ENCODE measurements at regions not wholly inside any gene's neighbourhood (a gene's known extent, or its start where the extent isn't known, plus 50 kb on each side); places are given as distances from the start of the nearest gene placed in this dataset.

GRCh38 chr13:30151388-30151787 is 156.0 kb downstream of the KATNAL1 start:
- DNase-seq, result no peak

DNA sequence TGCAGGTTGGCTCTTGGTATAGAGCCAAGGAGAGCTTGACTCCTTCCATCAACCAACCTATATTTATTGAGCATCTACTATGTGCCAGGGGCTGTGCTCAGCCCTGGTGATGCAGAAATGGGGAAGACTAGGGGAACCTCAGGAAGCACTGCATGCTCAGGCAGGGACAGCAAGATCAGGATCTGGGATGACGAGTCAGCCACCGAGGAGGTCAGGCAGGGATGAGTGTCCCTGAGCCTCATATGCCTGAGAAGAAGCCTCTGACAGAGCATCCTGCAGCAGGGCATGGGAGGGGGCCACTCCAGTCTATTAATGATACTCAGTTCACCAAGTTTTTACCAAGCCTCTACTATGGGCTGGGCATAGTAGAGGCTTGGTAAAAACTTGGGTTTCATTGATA is 158.1 kb downstream of the KATNAL1 start:
- DNase-seq, result no peak

DNA sequence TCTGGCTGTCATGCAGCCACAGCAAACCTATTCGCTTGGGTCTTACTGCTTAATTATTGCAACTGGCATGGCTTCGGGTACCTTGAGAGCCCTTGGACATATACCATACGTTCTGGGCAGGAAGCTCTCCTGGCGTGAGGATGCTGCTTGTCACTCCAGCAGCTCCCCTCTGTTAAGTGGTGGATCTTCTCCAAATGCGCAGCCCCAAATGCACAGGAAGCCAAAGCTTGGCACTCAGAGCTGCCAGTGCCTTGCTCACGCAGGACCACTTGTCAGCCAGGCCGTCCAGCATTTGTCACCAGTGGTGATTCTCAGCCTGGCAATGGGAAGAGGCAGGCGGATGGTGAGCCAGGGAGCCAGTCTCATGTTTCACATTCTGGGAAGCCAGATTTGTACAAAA is 158.6 kb downstream of the KATNAL1 start:
- no peak for DNase-seq

GRCh38 chr13:30148171-30148754 is 159.1 kb downstream of the KATNAL1 start:
- no peak for DNase-seq

GRCh38 chr13:30147421-30147820 is 159.9 kb downstream of the KATNAL1 start:
- DNase-seq, result no peak

GRCh38 chr13:30147015-30147414 is 160.3 kb downstream of the KATNAL1 start:
- no peak for DNase-seq

- DNase-seq, result no peak
These were observed 161.5 kb downstream of the KATNAL1 start for GRCh38 chr13:30145709-30146367.

DNA sequence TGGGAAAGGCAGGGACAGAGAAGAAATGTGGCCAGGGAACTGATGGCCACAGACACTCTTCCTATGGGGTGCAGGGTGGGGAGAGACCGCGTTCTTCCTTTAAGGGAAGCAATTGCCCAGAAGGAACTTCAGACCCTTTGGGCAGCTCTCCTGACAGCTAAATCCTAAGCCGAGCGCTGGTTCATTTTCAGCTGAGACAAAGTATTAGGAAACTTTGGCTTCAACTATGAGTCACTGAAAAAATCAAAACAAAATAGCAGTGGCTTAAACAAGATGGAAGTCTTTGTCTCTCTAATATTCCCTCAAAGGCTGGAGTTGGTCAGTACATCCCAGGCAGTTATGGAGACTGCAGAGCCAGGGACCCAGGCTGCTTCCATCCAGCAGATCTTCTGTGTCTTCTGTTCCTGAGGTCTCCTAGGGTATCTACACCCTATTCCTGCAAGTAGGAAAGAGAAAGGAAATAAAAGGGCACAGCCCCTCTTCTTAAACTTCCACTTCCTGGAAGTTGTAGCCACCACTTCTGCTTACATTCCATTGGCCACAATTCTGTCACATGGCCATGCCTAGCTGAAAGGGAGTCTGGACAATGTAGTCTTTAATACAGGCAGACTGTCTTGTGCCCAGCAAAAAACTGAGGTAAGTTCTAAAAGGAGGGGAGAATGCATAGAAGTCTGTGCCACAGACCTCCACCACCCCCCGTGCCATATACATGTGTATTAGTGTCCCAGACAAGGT is 163.5 kb downstream of the KATNAL1 start:
- no peak for DNase-seq

DNA sequence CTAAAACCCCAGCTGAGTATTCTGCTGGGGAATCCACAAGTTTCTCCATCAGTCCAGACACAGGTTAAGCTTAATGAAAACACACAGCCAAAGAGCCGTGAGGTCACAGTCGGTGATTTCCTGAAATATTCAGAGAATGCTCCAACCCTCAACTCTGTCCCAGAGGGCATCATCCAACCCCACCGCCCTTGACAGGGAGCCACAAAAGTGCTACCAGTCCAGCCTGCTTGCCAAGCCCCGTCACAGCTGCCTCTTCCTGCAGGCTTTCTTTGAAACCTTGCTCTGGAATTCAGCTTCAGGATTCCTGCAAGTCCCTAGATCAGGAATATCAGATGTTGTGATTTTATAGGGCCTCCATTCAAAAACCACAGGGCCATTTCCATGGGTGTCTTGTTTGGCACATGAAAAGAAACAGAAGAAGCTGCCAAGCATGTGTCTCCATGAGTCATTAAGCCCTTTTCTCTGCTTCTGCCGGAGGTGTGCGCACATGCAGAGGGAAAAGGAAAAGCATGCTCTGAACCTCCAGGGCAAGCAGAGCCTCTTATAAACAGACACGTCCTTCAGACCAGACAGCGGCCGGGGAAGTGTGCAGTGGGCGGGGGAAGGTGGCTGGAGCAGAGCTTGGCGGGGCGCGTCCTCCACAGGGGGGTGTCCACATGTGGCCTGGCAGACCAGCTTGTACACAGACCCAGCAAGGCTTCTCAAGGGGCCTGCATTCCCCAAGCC is 164.7 kb downstream of the KATNAL1 start:
- DNase-seq, result no peak

- DNase-seq, result no peak
These were observed 165.4 kb downstream of the KATNAL1 start for GRCh38 chr13:30141775-30142485.

GRCh38 chr13:30140973-30141372 is 166.4 kb downstream of the KATNAL1 start:
- no peak for DNase-seq

DNA sequence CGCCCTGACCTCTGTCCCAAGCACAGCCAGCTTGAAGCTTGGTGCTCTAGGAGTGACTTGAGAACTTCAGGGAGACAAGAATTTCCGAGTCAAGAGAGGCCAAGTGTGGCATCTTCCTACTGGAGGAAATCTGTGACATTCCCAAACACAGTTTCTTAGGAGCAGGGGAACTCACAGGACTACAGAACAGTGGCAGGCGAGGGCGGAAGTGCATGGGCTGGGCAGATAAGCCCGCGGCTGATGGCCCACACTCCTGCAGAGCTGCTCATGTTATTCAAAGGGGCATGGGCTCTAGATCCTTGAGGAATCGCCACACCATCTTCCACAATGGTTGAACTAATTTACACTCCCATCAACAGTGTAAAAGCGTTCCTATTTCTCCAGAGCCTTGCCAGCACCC is 168.8 kb downstream of the KATNAL1 start:
- no peak for DNase-seq

DNA sequence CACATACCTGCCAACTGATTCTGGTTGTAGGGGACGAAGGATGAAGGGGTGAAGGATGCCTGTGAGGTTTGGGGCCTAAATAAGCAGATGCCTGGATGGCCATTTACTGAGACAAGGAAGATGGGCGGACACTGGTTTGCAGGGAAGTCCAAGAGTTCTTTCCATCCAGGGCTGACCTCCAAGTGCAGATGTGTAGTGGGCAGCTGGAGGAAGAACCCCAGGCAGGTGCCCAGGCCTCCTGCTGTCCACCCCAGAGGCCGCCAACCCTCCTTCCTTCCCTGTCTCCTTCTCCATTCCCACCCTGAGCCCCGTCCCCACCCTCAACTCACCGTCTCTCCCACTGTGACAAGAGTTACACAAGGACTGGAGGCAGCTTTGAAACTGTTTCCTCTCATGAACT is 171.5 kb downstream of the KATNAL1 start:
- no peak for DNase-seq

- no peak for DNase-seq
These were observed 172.0 kb downstream of the KATNAL1 start for GRCh38 chr13:30135351-30135750.

DNA sequence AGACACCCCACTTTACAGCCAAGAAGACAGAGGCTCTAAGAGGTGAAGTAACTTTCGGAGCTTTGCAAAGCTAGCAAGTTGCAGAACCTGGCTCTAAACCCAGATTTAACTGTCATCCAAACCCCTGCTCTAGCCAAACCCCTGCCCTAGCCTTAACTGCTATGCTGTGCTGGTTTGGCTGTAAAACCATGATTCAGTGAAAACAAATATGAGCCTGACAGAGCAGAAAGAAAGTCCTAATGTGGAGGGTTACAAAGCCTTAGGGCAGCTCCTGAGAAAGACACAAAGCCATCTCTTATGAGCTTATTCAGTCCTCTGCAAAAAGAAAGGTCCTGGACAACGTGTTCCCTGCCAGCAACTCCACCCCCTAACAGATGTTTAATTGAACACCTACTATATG is 172.8 kb downstream of the KATNAL1 start:
- DNase-seq, result no peak

GRCh38 chr13:30133996-30134395 is 173.4 kb downstream of the KATNAL1 start:
- no peak for DNase-seq

- no peak for DNase-seq
These were observed 173.8 kb downstream of the KATNAL1 start for GRCh38 chr13:30133554-30133912.

DNA sequence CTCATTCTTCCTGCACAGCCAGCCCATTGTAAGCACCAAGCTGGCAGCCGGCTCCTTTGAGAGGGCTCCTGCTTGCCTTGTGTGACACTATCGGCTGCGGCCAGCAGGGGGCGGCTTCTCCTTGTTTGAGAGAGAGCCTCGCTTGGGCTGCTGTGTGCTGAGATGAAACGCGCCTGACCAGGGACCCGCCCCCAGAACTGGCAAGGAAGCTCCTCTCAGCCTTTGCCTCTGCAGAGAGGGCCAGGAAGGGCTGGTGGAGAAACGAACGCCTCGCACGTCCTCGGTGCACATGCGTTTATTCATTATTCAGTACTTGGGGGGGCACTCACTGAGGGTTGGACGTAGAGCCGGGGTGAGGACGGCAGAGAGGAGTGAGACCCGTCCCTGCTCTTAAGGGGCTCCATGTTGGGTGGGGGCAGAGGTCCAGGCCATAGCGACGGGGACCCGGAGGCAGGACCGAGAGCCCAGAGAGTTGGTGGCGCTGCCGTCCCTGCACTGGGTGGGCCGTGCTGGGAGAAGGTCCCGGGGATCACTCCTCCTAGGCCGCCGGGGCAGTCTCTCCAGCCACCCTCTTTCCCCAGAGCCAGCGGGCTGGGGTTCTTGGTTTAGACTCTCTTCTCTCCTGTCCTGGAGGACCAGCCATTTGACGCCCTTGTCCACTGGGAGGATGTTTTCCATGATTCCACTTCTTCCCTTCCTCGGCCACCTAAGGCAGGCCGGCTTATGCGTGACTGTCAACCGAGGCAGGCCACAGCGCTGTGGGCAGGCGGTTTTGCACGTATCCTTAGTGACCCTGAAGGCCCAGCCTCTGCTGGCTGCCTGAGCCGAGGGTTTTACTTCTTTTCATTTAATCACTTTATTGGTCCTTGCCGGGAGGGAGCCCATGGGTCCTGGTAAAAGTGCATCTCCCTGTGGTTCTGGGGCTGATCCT is 174.5 kb downstream of the KATNAL1 start:
- DNase-seq, result peak; percentile 86

GRCh38 chr13:30129411-30129810 is 177.9 kb downstream of the KATNAL1 start:
- DNase-seq, result no peak

- DNase-seq, result no peak
These were observed 178.8 kb downstream of the KATNAL1 start for GRCh38 chr13:30128591-30128990.

DNA sequence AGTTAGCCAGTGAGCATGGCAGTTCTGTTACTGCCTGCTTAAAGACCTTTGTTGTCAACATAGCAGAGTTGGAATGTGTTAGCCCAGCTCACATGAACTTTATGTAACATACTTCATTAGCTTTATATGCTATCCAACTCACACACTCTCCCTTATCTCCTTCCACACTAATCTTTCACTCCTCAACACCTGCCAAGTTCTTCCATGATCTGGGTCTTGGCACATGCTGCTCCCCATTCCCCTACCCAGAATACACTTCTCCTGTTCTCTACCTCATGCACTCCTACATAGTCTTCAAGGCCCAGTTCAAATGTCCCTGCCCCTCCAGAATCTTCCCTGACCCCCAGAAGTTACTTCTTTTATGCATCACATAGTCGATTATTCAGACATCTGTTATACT is 179.3 kb downstream of the KATNAL1 start:
- no peak for DNase-seq

- DNase-seq, result no peak
These were observed 180.4 kb downstream of the KATNAL1 start for GRCh38 chr13:30126903-30127428.
